C4-2B (cell line): ENCODE measurements at regions not wholly inside any gene's neighbourhood (a gene's known extent, or its start where the extent isn't known, plus 50 kb on each side); places are given as distances from the start of the nearest gene placed in this dataset.

Experiments
- H3K27ac ChIP-seq: fragments of 450-650 bp; 2 replicates; pipeline ENCODE4 v1.5.1; 2017
- CTCF ChIP-seq: fragments of 450-650 bp; conservative IDR thresholded peaks from 2 replicates; pipeline ENCODE4 v1.5.1; 2017; ENCODE audit warnings: mild to moderate bottlenecking
- ZFX ChIP-seq: fragments of 450-650 bp; IDR thresholded peaks from 2 replicates; pipeline ENCODE4 v1.6.1; 2017

DNA sequence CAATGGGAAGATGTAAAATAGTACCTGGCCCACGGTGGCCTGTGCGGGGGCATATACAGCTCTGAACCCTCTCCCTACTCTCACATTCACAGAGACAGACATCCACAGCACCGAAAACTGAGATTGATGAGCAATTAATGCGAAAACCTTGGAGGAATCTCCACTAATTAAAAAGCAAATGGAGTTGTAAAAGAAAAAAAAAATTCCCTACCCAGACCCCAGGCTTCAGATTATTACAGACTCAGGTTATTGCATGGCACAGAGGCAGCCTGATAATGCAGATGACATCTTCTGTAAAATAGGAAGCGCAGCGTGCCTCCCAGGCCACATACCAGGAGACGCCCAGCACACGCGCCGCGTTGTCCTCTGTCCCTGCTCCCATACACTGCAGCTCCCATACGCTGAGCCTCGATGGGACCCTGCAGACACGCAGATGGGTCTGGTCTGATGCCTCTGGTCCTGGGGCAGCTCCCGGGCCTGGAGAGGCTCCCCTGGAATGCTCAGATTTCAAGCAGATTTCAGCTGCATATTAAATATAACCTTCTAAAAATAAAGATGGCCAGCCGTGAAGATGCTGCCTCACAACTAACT lies 496.1 kb upstream of the MYT1L start:
- no peak overlapping the region for H3K27ac ChIP-seq
- TF ChIP-seq ZFX (no peak), CTCF (no peak)

- no peak overlapping the region for H3K27ac ChIP-seq
- TF ChIP-seq ZFX: no peak
- TF ChIP-seq CTCF: no peak
These were observed 495.5 kb upstream of the MYT1L start for GRCh38 chr2:2826621-2827020.

GRCh38 chr2:2826209-2826551 lies 495.1 kb upstream of the MYT1L start:
- TF ChIP-seq CTCF (no peak), ZFX (no peak)
- H3K27ac ChIP-seq: no peak overlapping the region

- TF ChIP-seq CTCF: no peak
- no peak for TF ChIP-seq ZFX
- no peak overlapping the region for H3K27ac ChIP-seq
These were observed 494.6 kb upstream of the MYT1L start for GRCh38 chr2:2825516-2826208.

DNA sequence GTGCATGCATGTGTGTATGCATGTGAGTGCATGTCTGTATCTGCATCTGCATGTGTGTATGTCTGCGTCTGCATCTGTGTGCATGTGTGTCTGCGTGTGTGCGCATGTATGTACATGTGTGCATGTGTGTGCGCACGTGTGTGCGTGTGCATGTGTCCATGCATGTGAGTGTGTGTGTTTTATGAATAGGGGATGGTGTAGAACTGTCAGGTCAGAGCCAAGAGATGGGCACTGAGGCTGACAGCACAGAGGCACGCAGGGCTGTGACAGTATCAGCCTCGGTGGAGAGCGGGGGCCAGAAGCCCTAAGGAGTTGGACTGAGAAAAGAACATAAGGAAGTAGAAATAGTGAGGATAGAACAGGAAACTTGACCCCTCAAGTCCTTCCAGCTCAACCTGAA lies 494.0 kb upstream of the MYT1L start:
- H3K27ac ChIP-seq: no peak overlapping the region
- TF ChIP-seq CTCF (no peak), ZFX (no peak)

- TF ChIP-seq CTCF (no peak), ZFX (no peak)
- no peak overlapping the region for H3K27ac ChIP-seq
These were observed 493.5 kb upstream of the MYT1L start for GRCh38 chr2:2824588-2824987.

DNA sequence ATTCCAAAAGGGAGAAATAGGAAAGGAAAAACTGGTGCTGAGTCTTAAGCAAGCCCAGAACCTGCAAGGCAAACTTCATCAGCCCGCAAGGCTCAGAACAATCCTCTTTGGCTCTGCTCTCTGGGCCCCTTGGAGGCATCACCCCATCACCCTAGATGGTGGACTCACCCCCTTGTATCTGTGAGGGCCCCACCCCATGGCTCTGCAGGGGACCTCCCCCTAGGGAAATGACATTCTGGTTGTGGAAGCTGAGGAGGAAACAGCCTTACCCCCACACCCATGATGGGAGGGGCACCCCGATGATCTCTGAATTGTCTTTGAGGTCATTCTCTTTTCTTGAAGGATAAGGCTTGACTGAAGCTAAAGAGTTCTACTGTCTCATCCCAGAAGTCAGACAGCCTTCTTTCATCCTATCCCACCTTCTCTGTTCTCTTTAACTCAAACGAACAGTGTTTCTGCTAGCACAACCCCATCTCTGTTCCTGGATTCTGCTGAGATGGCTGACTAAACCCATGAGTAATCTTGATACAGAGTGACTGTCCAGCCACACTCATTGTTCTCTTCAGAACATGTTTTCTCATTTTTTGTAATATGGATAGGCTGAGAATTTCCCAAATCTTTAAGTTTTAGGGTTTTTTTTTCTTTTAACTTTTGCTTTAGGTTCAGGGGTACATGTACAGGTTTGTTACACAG lies 492.1 kb upstream of the MYT1L start:
- no peak for TF ChIP-seq ZFX
- no peak for TF ChIP-seq CTCF

More for the DNA sequence above, 492.1 kb upstream of the MYT1L start:
- no peak overlapping the region for H3K27ac ChIP-seq
